ENCODE measurements at regions not wholly inside any gene's neighbourhood (a gene's known extent, or its start where the extent isn't known, plus 50 kb on each side); places are given as distances from the start of the nearest gene placed in this dataset.

DNA sequence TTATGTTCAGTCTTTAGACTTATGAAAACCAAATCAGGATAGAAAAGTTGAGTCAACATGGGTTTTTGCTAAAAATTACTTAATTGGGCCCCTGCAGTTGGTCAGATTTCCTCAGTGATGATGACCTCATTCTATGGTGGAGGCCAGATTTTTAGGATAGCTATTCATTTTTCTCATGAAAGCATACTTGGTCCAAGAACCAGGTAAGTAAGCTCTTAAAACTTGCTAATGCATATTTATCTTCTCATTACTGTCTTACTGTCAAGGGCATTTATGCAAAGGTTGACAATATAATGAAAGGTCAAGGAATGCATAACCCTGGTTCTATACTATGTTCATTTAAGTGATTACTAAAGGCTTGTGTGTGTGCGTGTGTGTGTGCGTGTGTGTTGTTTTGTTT is 650.6 kb downstream of the SATB2 start:
- Histone ChIP-seq H3K4me1 (ENCODE audit: control insufficient read depth, insufficient read depth, low read length) (no peaks in the 10 kb centered on the region), H3K27ac (ENCODE audit: low read depth, low read length) (no peak overlapping the region), H3K4me3 (ENCODE audit: low read length) (no peak overlapping the region), H3K27me3 (ENCODE audit: control insufficient read depth, insufficient read depth, low read length) (no peaks in the 10 kb centered on the region), H3K9ac (ENCODE audit: low read length) (no peak overlapping the region), H3K36me3 (ENCODE audit: control insufficient read depth, insufficient read depth, low read length) (no peaks in the 10 kb centered on the region)

DNA sequence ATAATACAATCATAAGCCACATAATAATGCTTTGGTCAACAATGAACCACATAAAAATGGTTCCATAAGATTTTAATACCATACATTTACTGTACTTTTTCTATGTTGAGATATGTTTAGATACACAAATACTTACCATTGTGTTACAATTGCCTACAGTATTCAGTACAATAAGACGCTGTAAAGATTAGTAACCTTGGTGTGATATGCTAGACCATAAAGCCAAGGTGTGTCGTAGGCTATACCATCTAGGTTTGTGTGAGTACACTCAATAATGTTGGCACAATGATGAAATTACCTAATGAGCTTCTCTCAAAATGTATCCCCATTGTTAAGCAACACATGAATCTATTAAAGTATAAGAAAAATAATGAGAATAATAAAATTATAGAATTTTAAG is 662.3 kb downstream of the SATB2 start:
- no peak overlapping the region for H3K27ac ChIP-seq (ENCODE audit: low read depth, low read length)
- H3K9ac ChIP-seq (ENCODE audit: low read length): no peak overlapping the region
- H3K4me1 ChIP-seq (ENCODE audit: control insufficient read depth, insufficient read depth, low read length): no peaks in the 10 kb centered on the region
- no peaks in the 10 kb centered on the region for H3K27me3 ChIP-seq (ENCODE audit: control insufficient read depth, insufficient read depth, low read length)
- H3K4me3 ChIP-seq (ENCODE audit: low read length): no peak overlapping the region
- no peaks in the 10 kb centered on the region for H3K36me3 ChIP-seq (ENCODE audit: control insufficient read depth, insufficient read depth, low read length)

DNA sequence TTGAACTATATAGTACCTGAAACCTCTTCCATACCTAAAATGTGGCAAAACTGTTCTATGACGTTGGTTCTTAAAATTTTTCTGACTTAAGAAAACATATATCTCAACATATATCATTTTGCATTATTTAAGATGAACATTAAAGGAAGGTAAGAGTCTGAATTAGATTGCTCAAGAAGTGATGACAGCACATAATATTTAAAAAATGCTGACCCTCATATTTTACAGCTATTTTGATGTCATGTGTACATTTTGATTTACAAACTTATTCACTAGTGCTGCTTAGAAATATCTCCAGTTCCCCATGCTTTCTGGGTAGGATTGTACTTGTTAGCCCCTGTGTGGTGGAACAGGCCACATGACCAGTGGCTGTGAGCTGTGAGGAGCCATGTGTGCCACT is 666.1 kb downstream of the SATB2 start:
- Histone ChIP-seq H3K4me1 (ENCODE audit: control insufficient read depth, insufficient read depth, low read length) (no peaks in the 10 kb centered on the region), H3K4me3 (ENCODE audit: low read length) (no peak overlapping the region), H3K9ac (ENCODE audit: low read length) (no peak overlapping the region), H3K36me3 (ENCODE audit: control insufficient read depth, insufficient read depth, low read length) (no peaks in the 10 kb centered on the region), H3K27me3 (ENCODE audit: control insufficient read depth, insufficient read depth, low read length) (no peaks in the 10 kb centered on the region), H3K27ac (ENCODE audit: low read depth, low read length) (no peak overlapping the region)

DNA sequence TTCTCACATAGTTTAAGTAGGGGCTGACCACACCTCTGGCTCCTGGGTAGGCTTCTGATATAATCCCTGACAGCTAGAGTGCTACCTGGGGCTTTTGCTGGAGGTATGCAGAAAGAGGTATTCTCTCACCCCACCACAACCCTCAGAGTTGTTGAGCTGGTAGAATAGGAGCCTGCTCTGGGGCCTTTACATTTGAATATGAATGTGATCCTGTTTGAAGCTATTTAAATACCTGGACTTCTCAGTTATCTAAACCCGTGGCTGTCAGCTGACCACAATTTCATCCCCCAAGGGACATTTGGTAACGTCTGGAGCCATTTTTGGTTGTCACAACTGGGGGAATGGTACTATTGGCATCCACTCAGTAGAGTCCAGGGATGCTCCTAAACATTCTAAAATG is 669.1 kb downstream of the SATB2 start:
- Histone ChIP-seq H3K27me3 (ENCODE audit: control insufficient read depth, insufficient read depth, low read length) (no peaks in the 10 kb centered on the region), H3K4me3 (ENCODE audit: low read length) (no peak overlapping the region), H3K9ac (ENCODE audit: low read length) (no peak overlapping the region), H3K27ac (ENCODE audit: low read depth, low read length) (no peak overlapping the region), H3K4me1 (ENCODE audit: control insufficient read depth, insufficient read depth, low read length) (no peaks in the 10 kb centered on the region), H3K36me3 (ENCODE audit: control insufficient read depth, insufficient read depth, low read length) (no peaks in the 10 kb centered on the region)

DNA sequence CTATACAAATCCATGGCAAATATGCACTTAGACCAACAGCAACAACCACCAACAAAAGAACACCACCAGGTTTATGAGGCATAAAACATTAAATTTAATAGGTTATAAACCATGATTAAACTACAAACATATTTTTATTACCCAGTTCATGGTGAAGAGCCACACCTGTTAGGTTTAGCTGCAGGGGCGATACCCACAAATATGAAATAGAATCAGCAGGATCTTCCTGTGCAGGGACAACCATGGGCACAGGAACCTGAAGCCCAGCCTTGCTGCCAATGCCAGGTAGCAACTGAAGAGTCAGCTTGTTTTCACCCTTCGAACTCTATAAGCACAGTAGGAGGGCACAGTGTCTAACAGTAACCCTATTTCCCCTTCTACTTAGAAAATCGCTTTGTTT is 675.0 kb downstream of the SATB2 start:
- H3K27me3 ChIP-seq (ENCODE audit: control insufficient read depth, insufficient read depth, low read length): no peaks in the 10 kb centered on the region
- H3K4me1 ChIP-seq (ENCODE audit: control insufficient read depth, insufficient read depth, low read length): no peaks in the 10 kb centered on the region
- H3K4me3 ChIP-seq (ENCODE audit: low read length): no peak overlapping the region
- H3K27ac ChIP-seq (ENCODE audit: low read depth, low read length): no peak overlapping the region
- H3K36me3 ChIP-seq (ENCODE audit: control insufficient read depth, insufficient read depth, low read length): no peaks in the 10 kb centered on the region
- no peak overlapping the region for H3K9ac ChIP-seq (ENCODE audit: low read length)

DNA sequence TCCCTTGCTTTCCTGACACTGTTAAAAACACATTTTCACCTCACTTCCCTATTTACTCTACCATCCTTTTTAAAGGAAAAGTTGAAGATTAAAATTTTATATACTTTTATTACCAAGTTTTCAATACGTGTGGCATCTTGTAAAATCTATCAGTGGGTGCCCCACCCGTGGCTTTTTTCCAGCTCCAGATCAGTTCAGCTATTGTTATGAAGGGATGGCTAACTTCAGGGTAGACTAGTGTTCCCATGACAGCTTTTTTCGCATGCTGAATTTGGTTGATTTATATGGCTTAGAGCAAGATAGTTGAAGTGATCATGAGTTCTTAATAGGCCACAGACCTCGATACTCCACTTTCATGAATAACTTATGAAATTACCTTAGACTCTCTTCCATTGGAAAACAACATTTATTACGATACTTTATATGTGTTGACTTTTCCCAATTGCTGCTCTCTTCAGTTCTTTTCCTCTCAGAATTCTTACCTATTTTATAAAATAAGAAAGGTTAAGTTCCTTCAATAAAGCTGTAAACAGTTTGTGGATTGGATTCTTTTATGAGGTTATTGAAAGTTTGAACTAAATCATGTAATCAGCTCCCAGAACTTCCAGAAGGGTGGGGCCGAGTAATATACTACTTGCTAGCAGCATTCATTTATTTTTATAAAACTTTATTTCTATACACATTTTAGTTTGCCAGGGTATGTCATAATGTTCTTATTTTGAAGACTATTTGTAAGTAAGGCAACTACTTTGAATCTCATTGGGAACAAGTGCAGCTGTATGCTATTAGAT is 680.9 kb downstream of the SATB2 start:
- no peaks in the 10 kb centered on the region for H3K4me1 ChIP-seq (ENCODE audit: control insufficient read depth, insufficient read depth, low read length)
- H3K27ac ChIP-seq (ENCODE audit: low read depth, low read length): no peak overlapping the region
- no peaks in the 10 kb centered on the region for H3K36me3 ChIP-seq (ENCODE audit: control insufficient read depth, insufficient read depth, low read length)
- H3K4me3 ChIP-seq (ENCODE audit: low read length): no peak overlapping the region
- H3K9ac ChIP-seq (ENCODE audit: low read length): no peak overlapping the region
- H3K27me3 ChIP-seq (ENCODE audit: control insufficient read depth, insufficient read depth, low read length): no peaks in the 10 kb centered on the region

DNA sequence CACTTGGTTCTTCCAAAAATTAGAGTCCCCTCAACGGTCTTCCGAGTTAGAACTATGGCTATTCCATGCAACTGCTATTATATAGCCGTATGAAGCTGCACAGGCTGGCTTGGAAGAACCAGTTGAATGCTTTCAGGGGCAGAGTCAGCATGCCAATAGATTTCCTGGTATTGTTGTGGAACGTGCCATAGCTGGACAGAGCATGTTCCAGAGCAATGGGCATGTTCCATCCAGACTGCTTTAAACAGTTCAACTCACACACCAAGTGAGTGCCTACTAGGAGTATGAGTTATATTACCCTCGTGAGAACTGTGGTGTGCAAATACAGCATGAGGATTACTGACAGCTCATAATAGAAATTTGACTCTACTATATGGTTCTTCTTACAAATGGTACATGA is 682.0 kb downstream of the SATB2 start:
- Histone ChIP-seq H3K4me1 (ENCODE audit: control insufficient read depth, insufficient read depth, low read length) (no peaks in the 10 kb centered on the region), H3K36me3 (ENCODE audit: control insufficient read depth, insufficient read depth, low read length) (no peaks in the 10 kb centered on the region), H3K9ac (ENCODE audit: low read length) (no peak overlapping the region), H3K4me3 (ENCODE audit: low read length) (no peak overlapping the region), H3K27me3 (ENCODE audit: control insufficient read depth, insufficient read depth, low read length) (no peaks in the 10 kb centered on the region), H3K27ac (ENCODE audit: low read depth, low read length) (no peak overlapping the region)

DNA sequence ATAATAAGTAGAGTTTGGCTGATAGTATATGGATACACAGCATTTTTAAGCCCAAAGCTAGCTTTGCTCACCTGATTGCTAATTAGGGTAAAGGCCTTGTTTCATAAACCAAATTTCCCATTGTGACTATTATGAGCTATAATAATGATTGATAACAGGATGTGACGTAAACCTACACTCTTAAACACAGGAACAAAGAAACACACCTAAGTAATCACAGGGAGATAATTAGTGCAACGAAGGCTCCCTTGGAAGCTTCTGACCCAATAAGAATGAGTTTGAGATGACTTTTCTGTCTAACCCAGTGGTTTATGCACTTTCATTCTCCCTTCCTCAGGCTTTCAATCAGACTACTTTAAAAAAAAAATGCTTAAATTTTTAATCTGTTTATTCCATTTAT is 683.2 kb downstream of the SATB2 start:
- H3K27me3 ChIP-seq (ENCODE audit: control insufficient read depth, insufficient read depth, low read length): no peaks in the 10 kb centered on the region
- H3K4me3 ChIP-seq (ENCODE audit: low read length): no peak overlapping the region
- H3K27ac ChIP-seq (ENCODE audit: low read depth, low read length): no peak overlapping the region
- no peak overlapping the region for H3K9ac ChIP-seq (ENCODE audit: low read length)
- no peaks in the 10 kb centered on the region for H3K4me1 ChIP-seq (ENCODE audit: control insufficient read depth, insufficient read depth, low read length)
- no peaks in the 10 kb centered on the region for H3K36me3 ChIP-seq (ENCODE audit: control insufficient read depth, insufficient read depth, low read length)

DNA sequence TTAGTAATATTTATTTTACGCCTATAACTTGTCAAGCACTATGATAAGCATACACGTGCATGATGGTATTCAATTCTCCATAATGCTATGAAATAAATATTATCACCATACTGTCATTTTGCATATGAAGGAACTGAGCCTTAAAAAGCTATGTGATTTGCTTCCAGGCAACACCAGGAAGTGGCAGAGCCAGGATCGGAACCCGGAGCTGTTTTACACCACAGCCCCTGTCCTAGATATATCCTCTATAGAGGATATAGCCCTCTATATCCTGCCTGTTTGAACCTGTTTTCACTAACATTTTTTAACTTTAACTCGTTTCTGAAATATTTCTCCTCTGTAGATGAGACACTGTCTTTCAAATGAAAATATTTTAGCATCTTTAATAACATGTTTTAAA is 690.0 kb downstream of the SATB2 start:
- Histone ChIP-seq H3K4me3 (ENCODE audit: low read length) (no peak overlapping the region), H3K4me1 (ENCODE audit: control insufficient read depth, insufficient read depth, low read length) (no peaks in the 10 kb centered on the region), H3K9ac (ENCODE audit: low read length) (no peak overlapping the region), H3K27me3 (ENCODE audit: control insufficient read depth, insufficient read depth, low read length) (no peaks in the 10 kb centered on the region), H3K27ac (ENCODE audit: low read depth, low read length) (no peak overlapping the region), H3K36me3 (ENCODE audit: control insufficient read depth, insufficient read depth, low read length) (no peaks in the 10 kb centered on the region)

DNA sequence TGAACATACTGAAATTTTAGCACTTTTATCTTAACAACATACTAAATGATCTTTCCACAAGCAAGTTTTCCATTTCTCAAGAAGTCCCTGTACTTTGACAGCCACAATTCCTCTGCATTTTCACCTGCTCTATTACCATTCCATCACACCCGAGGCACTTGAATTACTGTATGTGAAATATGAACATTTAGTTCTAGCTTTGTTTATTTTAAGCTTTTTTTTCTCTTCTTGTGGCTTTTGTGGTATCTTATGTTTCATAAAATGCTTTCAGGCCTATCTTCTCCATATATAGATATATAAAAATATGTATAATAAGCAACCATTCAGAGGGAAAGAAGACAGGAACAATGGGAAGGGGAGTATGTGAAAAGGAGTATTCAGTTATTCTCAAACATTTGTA is 693.9 kb downstream of the SATB2 start:
- Histone ChIP-seq H3K4me1 (ENCODE audit: control insufficient read depth, insufficient read depth, low read length) (no peaks in the 10 kb centered on the region), H3K27me3 (ENCODE audit: control insufficient read depth, insufficient read depth, low read length) (no peaks in the 10 kb centered on the region), H3K9ac (ENCODE audit: low read length) (no peak overlapping the region), H3K4me3 (ENCODE audit: low read length) (no peak overlapping the region), H3K27ac (ENCODE audit: low read depth, low read length) (no peak overlapping the region), H3K36me3 (ENCODE audit: control insufficient read depth, insufficient read depth, low read length) (no peaks in the 10 kb centered on the region)

DNA sequence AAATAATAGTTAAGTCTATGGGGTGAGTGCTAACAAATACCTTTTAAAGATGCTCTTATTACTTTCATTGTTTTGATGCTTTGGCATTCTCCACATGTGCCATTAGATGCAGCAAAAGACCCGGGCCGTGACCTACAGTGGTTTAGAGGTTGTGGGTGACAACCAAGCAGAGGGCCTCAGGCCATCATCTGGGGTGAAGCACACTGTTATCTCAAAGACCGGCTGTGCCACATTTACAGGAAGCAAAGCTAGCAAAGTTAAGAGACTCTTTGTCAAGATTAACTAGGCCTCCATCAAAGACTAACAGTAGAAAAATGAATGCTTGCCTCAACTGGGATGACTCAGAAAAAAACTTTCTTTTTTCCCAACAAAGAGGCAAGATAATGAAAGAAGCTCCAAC is 695.3 kb downstream of the SATB2 start:
- no peaks in the 10 kb centered on the region for H3K27me3 ChIP-seq (ENCODE audit: control insufficient read depth, insufficient read depth, low read length)
- no peaks in the 10 kb centered on the region for H3K4me1 ChIP-seq (ENCODE audit: control insufficient read depth, insufficient read depth, low read length)
- H3K36me3 ChIP-seq (ENCODE audit: control insufficient read depth, insufficient read depth, low read length): no peaks in the 10 kb centered on the region
- H3K27ac ChIP-seq (ENCODE audit: low read depth, low read length): no peak overlapping the region
- H3K4me3 ChIP-seq (ENCODE audit: low read length): no peak overlapping the region
- no peak overlapping the region for H3K9ac ChIP-seq (ENCODE audit: low read length)

DNA sequence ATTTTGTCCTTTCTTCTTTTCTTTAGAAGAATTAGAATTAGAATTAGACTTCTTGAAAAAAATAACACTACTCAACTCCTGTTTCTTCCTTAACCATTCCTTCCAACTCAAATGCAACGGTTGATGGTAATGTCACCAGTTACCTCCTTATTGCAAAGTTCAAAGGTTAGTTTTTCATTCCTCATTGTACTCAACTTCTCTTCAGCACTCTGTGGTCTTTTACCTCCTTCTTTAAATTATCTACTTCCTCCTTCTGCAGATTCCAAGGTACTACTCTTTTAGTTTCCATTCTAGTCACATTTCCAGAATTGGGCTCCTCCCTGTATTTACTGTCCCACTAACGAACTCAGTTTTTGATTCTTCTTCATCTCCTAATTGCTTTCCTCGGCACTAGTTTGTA is 700.7 kb downstream of the SATB2 start:
- Histone ChIP-seq H3K36me3 (ENCODE audit: control insufficient read depth, insufficient read depth, low read length) (no peaks in the 10 kb centered on the region), H3K27me3 (ENCODE audit: control insufficient read depth, insufficient read depth, low read length) (no peaks in the 10 kb centered on the region), H3K4me3 (ENCODE audit: low read length) (no peak overlapping the region), H3K4me1 (ENCODE audit: control insufficient read depth, insufficient read depth, low read length) (no peaks in the 10 kb centered on the region), H3K27ac (ENCODE audit: low read depth, low read length) (no peak overlapping the region), H3K9ac (ENCODE audit: low read length) (no peak overlapping the region)

DNA sequence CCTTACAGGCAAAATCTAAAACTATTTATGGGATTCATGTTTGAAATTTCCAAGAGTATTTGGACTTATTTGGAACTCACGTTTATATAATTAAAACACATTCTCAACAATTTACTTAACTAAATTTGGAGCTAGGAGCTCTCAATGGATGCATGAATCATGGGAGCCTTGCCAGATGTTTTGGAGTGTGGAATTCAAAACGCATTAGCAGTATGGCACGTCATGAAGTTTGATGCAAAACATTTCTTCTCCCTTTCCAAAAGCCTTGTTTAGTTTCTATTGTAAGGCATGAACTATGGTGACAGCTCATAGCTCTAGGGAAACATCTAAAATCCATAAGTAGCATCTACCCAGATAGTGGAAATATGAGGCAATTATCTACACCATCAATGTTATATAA is 701.6 kb downstream of the SATB2 start:
- Histone ChIP-seq H3K4me3 (ENCODE audit: low read length) (no peak overlapping the region), H3K27ac (ENCODE audit: low read depth, low read length) (no peak overlapping the region), H3K27me3 (ENCODE audit: control insufficient read depth, insufficient read depth, low read length) (no peaks in the 10 kb centered on the region), H3K4me1 (ENCODE audit: control insufficient read depth, insufficient read depth, low read length) (no peaks in the 10 kb centered on the region), H3K9ac (ENCODE audit: low read length) (no peak overlapping the region), H3K36me3 (ENCODE audit: control insufficient read depth, insufficient read depth, low read length) (no peaks in the 10 kb centered on the region)

Measured in rectal smooth muscle tissue (tissue), 1 donor.